Panc1 (cell line): ENCODE measurements at regions not wholly inside any gene's neighbourhood (a gene's known extent, or its start where the extent isn't known, plus 50 kb on each side); places are given as distances from the start of the nearest gene placed in this dataset.

Source experiments
- TF ChIP-seq, protein P1 (sequence below), 2 experiments: IDR thresholded peaks; 2 replicates each; pipeline ENCODE4 v1.6.1; 2011 to 2012; ENCODE audit warnings: low read depth in 2 of 2, control low read depth in 1 of 2, low read length in 1 of 2, mild to moderate bottlenecking in 1 of 2, moderate library complexity in 1 of 2; ENCODE audit not compliant: insufficient read depth in 1 of 2
- TF ChIP-seq, protein P2 (sequence below): fragments of 450-650 bp; IDR thresholded peaks from 2 replicates; pipeline ENCODE4 v1.5.1; 2017; ENCODE audit warnings: mild to moderate bottlenecking

DNA sequence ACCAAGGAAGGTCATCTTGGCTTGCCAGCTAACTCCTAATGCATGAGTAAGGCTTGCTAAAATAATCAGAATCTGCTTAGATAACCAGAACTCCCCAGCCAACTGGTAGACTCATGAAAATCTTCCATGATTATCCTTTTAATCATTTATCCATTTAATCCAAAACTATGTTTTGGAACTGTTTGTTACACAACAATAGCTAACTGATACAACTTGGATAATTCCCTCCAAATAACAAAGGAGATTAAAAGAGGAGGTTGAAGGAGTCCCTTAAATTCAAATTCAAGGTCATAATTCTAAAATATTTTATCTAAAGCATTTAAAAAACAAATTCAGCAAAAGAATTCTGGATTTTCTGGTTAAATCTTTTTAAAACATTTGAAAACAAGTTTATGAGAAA lies 222.1 kb downstream of the DEPDC1B start:
- TF ChIP-seq, protein P1, sequence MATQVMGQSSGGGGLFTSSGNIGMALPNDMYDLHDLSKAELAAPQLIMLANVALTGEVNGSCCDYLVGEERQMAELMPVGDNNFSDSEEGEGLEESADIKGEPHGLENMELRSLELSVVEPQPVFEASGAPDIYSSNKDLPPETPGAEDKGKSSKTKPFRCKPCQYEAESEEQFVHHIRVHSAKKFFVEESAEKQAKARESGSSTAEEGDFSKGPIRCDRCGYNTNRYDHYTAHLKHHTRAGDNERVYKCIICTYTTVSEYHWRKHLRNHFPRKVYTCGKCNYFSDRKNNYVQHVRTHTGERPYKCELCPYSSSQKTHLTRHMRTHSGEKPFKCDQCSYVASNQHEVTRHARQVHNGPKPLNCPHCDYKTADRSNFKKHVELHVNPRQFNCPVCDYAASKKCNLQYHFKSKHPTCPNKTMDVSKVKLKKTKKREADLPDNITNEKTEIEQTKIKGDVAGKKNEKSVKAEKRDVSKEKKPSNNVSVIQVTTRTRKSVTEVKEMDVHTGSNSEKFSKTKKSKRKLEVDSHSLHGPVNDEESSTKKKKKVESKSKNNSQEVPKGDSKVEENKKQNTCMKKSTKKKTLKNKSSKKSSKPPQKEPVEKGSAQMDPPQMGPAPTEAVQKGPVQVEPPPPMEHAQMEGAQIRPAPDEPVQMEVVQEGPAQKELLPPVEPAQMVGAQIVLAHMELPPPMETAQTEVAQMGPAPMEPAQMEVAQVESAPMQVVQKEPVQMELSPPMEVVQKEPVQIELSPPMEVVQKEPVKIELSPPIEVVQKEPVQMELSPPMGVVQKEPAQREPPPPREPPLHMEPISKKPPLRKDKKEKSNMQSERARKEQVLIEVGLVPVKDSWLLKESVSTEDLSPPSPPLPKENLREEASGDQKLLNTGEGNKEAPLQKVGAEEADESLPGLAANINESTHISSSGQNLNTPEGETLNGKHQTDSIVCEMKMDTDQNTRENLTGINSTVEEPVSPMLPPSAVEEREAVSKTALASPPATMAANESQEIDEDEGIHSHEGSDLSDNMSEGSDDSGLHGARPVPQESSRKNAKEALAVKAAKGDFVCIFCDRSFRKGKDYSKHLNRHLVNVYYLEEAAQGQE (IDR thresholded peaks at IDR 0.05; ENCODE audit: insufficient read depth in 1 of 2, low read depth in 2 of 2, low read length in 1 of 2), result no peak
- TF ChIP-seq, protein P2, sequence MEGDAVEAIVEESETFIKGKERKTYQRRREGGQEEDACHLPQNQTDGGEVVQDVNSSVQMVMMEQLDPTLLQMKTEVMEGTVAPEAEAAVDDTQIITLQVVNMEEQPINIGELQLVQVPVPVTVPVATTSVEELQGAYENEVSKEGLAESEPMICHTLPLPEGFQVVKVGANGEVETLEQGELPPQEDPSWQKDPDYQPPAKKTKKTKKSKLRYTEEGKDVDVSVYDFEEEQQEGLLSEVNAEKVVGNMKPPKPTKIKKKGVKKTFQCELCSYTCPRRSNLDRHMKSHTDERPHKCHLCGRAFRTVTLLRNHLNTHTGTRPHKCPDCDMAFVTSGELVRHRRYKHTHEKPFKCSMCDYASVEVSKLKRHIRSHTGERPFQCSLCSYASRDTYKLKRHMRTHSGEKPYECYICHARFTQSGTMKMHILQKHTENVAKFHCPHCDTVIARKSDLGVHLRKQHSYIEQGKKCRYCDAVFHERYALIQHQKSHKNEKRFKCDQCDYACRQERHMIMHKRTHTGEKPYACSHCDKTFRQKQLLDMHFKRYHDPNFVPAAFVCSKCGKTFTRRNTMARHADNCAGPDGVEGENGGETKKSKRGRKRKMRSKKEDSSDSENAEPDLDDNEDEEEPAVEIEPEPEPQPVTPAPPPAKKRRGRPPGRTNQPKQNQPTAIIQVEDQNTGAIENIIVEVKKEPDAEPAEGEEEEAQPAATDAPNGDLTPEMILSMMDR, result no peak
